Fibroblast of skin of abdomen (primary cell): ENCODE measurements at regions not wholly inside any gene's neighbourhood (a gene's known extent, or its start where the extent isn't known, plus 50 kb on each side); places are given as distances from the start of the nearest gene placed in this dataset.
A peak's percentile ranks its signal among the peaks of the same experiment; 100 is the strongest.

Experiments
- DNase-seq: peaks from one replicate; pipeline ENCODE4 v3.0.0-alpha.2; 2013

DNA sequence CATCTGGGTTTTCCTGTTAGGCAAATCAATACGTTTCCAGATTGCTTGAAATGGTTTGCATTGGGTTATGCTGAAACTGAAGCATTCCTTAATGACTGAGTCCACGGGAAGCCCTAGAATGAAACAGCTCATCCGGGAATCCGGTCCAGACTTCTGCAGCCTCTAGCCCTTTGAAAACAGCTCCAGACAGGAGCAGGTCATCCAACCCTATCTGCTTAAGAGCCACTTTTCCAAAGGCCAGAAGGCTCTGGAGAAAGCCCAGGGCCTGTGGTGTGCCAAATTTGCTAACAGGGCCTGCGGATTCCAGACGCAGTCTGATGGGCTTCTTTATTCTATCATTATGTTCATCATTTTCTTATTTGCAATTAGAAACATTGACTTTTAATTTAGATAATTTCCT, 265.4 kb downstream of the SKIDA1 start:
- no peak for DNase-seq

DNA sequence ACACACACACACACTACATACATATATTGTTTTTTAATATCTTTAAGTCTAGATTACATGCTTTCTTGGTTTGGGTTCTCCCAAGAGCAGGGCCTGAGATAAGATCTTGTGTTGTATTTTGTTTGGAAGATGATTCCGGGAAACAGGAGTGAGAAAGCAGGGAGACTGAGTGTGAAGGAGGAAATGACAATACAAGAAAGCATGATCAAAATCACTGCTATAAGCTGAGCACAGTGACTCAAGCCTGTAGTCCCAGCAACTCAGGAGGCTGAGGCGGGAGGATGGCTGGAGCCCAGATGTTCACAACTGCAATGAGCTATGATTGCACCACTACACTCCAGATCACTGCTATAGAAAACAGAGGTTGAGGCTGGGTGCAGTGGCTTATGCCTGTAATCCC, 267.6 kb downstream of the SKIDA1 start:
- peak; percentile 14 for DNase-seq

DNA sequence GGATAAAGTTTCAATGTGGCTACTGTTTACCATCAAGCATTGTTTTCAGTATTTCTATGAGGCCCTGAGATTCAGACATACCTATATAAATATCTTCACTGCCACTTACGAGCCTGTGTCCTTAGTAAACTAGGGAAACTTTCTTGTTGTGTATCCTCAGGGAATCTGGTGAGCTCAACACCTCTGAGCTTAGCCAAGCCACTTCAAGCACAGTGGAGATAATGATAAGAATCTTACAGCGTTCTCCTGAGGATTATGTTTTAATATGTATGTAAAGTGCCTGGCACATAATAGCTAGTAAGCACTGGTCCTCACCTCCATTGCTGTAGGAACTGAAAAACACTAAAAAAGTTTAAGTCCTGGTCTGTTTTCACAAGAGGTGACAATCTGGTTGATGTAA, 268.3 kb downstream of the SKIDA1 start:
- DNase-seq, result no peak

DNA sequence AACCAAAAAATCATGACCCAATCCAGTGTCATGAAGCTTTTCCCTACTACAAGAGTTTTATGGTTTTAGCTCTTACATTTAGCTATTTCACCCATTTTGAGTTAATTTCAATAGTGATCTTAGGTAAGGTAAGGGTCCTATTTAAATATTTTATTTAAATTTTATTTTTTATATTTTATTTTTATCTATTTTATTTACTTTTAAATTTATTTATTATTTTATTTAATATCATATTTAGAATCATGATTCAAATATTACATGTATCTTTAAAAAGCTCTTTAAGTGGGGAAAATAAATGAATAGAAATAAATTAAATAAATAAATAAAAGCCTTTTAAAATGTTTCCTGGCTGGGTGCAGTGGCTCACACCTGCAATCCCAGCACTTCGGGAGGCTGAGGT, 276.0 kb downstream of the SKIDA1 start:
- no peak for DNase-seq

DNA sequence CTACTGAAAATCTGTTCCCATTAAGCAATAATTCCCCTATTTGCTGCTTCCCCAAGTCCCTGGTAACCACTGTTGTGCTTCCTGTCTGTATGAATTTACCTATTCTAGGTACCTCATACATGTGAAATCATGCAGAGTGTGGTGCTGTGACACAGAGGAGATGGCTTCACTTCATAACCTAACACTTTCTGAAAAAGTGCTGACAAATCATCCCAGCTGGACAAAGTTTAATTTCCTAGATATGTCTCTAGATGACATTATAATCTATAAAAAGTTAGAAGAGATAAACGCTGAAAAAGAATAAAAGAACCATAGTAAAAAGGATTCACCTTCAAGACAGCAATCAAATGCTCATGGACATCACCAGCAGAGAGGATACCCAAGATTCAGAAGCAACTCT, 277.9 kb downstream of the SKIDA1 start:
- DNase-seq, result no peak

DNA sequence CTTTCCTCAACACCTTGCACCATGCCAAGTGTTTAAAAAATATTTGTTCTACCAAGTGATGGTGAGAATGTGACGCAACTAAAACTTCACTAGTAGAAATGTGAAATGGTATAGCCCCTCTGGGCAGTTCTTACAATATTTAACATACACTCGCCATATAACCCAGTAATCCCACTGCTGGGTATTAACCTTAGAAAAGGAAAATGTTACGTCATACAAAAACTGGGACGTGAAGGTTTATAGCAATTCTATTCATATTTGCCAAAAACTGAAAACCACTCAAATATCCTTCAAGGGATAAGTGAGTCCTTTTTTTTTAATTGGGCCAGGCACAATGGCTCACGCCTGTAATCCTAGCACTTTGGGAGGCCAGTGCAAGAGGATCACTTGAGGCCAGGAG, 279.3 kb downstream of the SKIDA1 start:
- no peak for DNase-seq

DNA sequence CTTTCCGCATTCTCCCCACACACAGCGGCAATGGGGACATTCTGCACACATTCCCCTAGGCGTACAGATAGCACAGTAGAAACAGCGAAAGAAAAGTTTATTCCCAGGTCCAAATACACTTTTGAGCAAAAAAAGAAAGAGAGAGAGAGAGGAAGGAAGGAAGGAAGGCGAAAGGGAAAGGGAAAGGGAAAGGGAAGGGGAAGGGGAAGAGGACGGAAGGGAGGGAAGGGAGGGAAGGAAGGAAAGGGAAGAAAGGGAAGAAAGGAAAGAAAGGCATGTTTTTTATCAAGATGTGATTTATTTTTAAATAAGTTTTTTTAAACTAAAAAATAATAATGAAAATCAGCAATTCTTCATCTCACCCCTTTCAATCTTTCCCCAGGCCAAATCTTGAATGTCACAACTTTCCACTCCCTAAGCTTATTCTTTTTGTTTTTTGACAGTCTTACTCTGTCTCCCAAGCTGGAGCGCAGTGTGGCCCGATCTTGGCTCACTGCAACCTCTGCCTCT, 281.7 kb downstream of the SKIDA1 start:
- no peak for DNase-seq

DNA sequence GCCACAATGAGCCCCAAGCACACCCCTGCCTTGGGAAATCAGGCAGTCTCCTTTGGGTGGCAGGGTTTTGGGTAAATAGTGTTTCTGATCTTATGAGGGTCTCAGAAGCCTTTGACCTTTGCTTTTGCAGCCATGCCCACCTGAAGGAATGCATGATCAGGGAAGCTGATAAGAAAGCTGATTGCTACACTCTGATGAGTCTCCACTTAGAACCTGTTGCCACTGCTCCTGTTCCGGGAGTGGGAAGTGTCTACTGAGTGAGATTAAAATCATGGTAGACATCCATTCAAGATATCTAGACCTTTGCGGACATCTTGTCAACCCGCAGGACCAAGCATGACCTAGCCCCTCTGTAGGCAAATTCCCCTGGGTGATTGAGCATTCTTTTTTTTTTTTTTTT, 282.6 kb downstream of the SKIDA1 start:
- no peak for DNase-seq

DNA sequence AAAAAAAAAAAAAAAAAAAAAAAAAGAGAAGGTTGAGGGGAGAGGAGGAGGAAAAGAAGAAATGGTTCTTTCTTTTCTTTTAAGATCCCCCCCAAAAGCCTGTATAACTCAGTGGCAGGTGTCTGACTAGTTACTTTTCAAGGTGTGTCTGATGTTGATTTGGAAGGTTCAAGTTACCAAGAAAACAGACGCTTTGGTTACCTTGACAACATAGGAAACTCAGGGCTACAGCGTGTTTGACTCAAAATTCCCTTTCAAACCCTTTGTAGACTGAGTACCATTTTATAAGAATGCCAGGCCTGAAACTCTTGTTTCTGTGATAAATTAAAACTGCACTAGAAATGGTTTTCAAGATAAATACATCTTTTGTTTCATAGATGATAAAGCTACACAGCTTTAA, 286.8 kb downstream of the SKIDA1 start:
- DNase-seq, result no peak

DNA sequence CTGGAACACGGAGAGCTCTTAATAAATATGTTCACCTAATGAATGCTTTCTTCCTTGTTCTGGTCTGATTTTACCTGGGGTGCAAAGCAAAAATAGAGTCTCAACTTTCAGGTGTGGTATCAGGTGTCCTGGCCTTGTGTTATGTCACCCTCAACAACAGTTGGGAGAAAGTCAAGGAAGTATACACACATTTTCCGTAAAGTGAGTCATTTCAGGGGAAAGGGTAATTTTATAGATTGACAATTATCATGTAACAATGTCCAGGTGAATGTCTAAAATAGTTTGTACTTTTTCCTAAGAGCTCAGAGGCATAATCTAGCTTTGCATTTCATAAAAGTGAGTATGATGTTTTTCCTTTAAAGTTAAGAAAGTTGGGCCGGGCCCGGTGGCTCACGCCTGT, 287.4 kb downstream of the SKIDA1 start:
- no peak for DNase-seq

DNA sequence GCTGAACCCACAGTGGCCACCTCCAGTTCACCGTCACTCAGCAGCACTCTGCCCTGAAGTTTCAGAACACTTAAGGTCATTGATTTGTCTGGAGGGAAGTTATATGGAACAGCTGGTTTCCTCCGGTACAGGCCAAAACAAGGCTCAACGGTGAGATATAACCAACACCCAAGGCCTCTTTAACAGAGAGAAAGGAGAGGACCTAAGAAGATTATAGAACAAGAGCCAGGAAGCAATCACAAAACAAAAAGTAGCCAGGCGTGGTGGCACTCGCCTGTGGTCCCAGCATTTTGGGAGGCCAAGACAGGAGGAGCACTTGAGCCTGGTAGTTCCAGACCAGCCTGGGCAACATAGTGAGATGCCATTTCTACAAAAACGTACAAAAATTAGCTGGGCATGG, 290.7 kb downstream of the SKIDA1 start:
- DNase-seq, result no peak

DNA sequence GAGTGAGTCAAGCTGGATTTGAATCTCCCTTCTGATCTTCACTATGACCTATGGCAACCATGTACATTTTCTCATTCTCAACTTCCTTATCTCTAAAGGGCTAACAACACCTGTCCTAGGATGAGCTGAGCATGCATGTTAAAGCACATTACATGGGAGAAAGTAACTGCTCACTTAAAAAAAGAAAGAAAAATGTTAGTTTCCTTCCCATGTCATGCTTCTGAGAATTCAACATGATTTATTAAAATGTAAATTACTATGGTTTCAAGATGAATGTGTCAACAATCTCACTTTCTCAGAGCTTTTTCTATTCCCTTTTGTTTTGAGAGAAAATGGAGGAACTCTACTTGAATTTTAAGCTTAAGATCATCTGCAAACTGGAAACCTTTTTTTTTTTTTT, 295.3 kb downstream of the SKIDA1 start:
- no peak for DNase-seq

DNA sequence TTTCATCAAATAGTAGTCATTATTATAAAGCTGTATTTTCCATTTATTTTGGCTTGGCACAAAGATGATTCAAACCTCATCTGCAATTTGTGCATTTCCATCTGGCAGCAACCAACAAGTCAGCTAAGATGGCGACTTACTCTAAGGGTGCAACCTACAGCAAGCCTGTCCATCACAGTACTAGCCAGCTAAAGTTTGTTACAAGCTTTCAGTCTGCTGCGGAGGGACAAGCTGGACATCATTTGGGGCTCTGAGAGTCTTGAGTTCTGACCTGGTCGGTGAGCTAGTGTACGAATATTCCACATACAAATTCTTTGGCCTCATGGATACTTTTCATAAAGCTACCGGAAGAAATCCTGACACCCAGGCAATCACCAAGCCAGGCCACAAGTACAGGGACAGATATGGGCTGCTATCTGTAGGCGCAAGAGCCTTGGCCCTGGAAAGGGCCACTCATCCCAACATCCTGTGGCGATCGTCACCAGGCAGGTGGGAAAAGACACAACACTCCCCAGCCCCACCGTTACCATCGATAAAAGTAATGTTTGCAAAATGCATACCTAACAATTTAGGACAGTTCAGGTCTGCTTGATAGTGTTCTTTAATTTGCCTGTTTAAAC, 307.6 kb downstream of the SKIDA1 start:
- no peak for DNase-seq

DNA sequence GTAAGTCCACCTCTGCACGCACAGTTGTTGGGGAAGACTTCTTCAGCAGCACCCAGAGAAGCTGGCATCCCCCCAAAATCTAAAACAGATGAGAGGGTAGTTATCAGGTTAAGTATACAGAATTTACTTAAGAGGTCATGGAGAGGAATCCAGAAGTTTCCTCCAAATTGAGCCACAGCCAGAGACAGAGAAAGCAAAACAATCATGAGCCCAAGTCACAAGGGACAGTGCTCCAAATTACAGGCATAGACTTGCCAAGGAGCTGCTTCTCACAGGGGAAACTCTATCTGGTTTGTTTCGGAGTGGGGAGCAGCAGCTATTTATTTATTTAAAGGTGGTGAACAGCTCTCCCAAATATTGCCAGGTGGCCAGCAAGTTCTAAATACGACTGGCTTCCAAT, 308.4 kb downstream of the SKIDA1 start:
- DNase-seq, result no peak

DNA sequence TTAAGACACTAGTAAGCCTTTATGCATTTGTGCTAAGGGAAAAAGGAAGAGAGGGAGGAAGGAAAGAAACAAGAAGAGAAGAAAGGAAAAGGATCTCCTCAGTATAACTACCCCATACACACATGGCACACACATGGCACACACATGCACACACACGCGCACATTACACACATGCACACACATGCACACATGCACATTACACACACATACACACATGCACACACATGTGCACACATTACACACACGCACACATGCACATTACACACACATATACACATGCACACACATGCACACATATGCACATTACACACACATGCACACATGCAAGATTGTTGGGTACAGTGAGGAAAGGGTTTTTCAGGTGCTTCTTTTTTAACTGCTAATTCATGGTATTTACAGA, 311.2 kb downstream of the SKIDA1 start:
- DNase-seq, result no peak

DNA sequence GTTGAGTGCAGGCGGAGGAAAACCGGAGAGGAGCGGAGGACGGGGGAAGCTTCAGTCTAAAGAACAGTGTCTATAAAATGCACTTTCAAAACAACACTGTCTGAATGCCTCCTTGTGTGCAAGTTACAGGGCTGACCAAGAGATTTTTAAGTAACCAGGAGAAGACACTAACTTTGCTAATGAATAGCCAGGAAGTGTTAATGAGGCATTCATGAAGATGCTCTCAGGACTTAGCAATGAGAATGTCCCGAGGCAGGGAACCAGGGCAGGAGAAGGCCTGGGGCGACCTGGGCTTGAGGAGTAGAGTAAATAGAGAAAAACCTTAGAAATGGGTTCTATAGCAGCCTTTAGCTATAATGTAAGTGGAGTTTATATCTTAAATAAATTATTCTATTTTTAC, 312.1 kb downstream of the SKIDA1 start:
- no peak for DNase-seq

DNA sequence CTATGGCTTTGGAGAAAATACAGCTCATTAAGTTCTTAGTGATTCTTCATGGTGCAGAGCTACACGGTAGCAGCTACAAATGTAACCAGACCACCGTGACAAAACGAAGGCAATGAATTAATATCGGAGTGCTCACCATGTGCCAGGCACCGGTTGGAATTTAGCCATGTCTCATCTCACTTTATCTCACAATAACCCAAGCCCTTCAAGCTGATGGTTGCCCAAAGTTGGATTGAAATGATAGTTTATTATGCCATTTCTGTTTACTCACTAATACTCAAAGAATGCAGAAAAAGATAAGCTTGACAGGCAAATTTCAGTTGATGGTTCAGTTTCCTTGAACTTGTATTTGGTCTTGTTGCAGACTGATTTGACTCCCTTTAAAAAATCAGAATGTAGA, 312.6 kb downstream of the SKIDA1 start:
- DNase-seq, result no peak

DNA sequence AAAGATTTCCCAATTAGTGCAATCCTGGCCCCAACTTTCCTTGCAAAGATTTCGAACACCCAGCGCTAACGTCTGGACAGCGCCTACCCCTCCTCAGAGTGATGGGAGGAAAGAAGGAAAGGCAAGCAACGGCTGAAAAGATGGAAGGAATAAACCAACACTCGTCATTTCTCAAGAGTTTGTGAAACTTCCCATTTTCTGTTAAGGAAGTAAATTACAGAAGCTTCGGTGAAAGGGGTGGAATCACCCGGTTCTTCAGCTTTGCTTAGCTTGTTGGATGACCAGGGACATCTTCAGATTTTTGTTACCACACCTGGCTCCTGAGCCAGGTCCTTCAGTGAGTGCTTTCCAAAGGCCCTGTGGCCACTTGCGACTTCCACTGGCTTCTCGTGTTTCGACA, 313.1 kb downstream of the SKIDA1 start:
- DNase-seq, result no peak

DNA sequence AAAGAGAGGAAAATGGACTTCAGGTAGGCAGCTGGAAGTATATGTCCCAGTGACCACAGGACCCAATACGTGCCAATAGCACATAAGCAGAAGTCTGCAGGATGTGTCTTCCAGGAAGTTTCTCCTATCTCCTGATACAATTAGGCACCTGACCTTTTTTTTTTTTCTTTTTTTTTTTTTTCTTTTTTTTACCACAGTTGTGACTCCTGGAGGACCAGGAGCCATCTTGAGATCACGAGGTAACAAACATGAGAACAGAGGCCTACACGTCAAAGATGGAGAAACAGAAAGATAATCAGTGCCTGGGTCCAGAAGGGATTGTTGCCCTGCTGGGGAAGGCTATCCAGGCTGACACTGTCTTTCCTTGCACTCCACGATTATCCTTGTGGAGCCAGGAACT, 312.4 kb upstream of the NEBL start:
- no peak for DNase-seq

DNA sequence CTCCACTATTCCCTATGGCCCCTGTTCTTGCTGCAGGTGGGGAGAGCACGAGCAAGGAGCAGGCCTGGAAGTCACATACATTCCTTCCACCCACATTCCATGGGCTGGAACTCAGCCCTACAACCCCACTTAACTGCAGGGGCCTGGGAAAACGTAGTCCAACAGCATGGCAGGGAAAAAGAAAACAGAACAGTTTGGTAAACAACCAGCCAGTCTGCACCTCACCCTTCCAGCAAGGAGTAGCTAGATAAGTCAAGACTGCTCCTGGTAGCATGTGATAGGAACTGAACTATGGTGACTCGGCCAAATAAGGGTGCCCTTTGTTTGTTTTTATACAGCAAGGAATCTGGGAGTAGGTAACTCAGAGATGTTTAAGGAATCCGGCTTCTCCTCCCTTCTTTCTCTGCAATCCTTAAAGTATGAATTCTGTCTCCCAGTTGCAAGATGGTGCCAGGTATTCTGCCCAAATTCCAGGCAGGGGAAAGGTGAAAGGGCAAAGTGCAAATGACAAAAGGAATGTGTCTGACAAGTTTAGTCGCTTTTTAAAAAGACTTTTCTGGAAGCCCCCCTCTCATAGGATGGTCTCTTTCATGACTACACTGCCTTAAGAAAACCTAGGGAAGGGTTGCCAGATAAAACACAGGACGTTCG, 311.7 kb upstream of the NEBL start:
- no peak for DNase-seq

DNA sequence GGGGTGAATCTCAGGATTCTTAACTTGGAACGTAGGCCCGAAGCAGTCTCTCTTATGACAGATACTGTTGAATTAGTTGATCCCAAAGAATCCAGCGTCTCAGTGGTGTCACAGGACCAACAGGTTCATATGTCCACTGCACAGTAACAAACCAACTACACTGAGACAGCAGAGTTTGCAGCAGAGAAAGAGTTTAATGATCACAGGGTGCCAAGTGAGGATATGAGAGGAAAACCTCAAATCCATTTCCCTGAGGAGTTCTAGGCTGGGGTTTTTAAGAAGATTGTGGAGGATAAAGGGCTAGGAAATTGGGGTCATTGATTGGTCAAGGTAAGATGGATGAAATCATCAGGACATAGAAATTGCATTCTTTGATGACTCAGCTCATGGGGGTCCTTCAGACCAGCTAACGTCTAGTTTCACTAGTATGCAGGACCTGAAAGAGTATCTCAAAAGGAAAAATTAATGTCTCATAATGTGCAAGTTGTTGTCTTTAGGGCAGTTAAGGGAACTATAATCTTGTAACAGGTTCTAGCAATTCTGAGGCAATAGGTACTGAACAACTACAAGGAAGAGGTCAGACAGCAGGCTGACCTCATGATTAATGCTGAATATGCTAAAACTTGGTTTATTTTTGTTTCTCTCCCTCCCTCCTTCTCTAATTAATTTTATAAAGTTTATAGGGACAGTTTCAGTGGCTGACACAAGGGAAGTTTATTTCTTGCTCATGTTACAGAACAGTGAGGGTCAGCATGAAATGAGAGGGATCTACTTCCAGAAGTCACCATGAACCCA, 310.9 kb upstream of the NEBL start:
- DNase-seq, result no peak

DNA sequence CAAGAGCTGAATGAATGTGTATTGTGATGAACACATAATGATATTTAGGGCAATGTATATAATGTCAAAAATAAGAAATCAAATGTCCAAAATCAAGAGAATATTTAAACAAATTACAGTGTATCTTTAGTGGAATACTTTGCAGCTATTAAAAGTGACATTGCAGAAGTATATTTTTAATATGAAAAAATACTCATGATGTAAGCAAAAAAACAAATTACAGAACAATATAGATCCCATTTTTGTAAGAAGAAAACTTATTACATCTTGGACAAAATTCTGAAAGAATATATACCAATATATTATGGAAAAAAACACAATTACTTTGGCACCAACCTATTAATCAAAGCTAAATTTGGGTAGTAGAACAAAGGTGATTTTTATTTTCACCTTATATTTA, 308.2 kb upstream of the NEBL start:
- no peak for DNase-seq

DNA sequence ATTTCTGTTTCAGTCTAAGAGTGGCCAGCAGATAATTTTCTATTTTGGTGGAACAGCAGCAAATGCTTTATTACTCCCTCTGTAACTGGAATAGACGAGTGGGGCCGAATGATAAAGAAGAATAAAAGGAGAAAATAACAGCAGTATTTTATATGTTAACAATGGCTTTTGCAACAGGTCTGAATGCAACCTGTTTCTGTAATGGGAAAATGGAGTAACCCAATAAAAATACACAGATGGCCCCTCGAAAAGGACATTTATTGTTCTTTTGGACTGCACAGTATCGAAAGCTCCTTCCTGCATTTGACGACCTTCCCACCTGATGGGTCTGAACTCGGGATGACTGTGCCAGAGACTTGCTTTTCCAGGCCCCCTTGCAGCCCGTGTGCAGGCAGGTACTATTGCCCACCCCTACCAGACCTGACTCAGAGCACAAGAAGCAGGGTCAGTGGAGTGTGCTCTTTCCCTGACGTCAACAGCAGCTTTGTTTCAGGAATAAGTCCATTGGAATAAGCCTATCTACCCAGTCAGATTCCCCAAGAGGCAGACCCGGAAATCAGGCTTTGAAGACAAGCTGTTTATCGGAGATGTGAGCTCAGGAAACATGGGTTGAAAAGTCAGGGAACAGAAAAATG, 306.5 kb upstream of the NEBL start:
- no peak for DNase-seq
